K562 (cell line): ENCODE measurements at regions not wholly inside any gene's neighbourhood (a gene's known extent, or its start where the extent isn't known, plus 50 kb on each side); places are given as distances from the start of the nearest gene placed in this dataset.

Experiments
- ATAC-seq: fragments of 200-7000 bp; cut with Tn5 transposase; 3 replicates; pipeline ENCODE4 v1.9.1; 2020; ENCODE audit warnings: moderate library complexity
- BruUV-seq: library from RNA; stranded (reverse); fragments of 400-500 nt; replicated peaks from 2 replicates; lab custom pipeline; 2021; lab: Mats Ljungman, UMichigan
- CTCF ChIA-PET: fragments of 300-600 bp; formaldehyde crosslinking; extraction: SDS; loops from one replicate; lab custom pipeline; 2021; ENCODE audit warnings: low intra/inter-chr PET ratio; lab: Yijun Ruan, JAX
- POLR2A ChIA-PET: fragments of 300-600, 350-650 bp; sonication (Branson Sonifier 250); formaldehyde crosslinking; extraction: SDS; loops from one replicate; lab custom pipeline; 2021; ENCODE audit warnings: antibody characterized with exemption, inconsistent platforms; lab: Yijun Ruan, JAX
- DNase-seq, 4 experiments: peaks; one replicate each; pipeline versions ENCODE4 v3.0.0 to v3.0.0-alpha.2; 2011 to 2018; ENCODE audit warnings: low spot score in 3 of 4, mixed read lengths in 3 of 4; ENCODE audit errors: extremely low read depth in 1 of 4
- FAIRE-seq: peaks from 2 replicates; lab custom pipeline; 2011; peaks lifted over from hg19 to GRCh38; lab: Jason Lieb, UNC
- H2AFZ ChIP-seq: 2 replicates; pipeline ENCODE4 v1.6.0; 2011; ENCODE audit warnings: low read depth, low read length, control low read depth, inconsistent platforms
- H3K27ac ChIP-seq: fragments of 200-600 bp; 3 replicates; pipeline ENCODE4 v1.8.0; 2011; ENCODE audit warnings: low read depth, mild to moderate bottlenecking, control low read depth, inconsistent platforms, low read length, moderate library complexity, mixed read lengths; ENCODE audit errors: extremely low read depth
- H3K27me3 ChIP-seq, 2 experiments: fragments of 300-600 bp in 1 of 2; 2 replicates in 1 of 2; 3 replicates in 1 of 2; pipeline versions ENCODE4 v1.6.0 to v1.8.0; 2011; ENCODE audit warnings: inconsistent platforms in 2 of 2, low read length in 2 of 2, mild to moderate bottlenecking in 1 of 2, mixed read lengths in 1 of 2, moderate library complexity in 1 of 2; ENCODE audit not compliant: control insufficient read depth in 2 of 2, insufficient read depth in 2 of 2
- H3K36me3 ChIP-seq: fragments of 300-600 bp; 3 replicates; pipeline ENCODE4 v1.8.0; 2011; ENCODE audit warnings: mild to moderate bottlenecking, low read length, inconsistent platforms; ENCODE audit not compliant: control insufficient read depth, insufficient read depth
- H3K4me1 ChIP-seq, 2 experiments: fragments of 200-600 bp in 1 of 2; replicated peaks in 1 of 2; 2 replicates in 1 of 2; 3 replicates in 1 of 2; pipeline versions ENCODE4 v1.5.1 to v1.8.0; 2011; ENCODE audit warnings: inconsistent platforms in 2 of 2, low read length in 2 of 2, mild to moderate bottlenecking in 1 of 2, mixed read lengths in 1 of 2, moderate library complexity in 1 of 2; ENCODE audit not compliant: control insufficient read depth in 2 of 2, insufficient read depth in 2 of 2
- H3K4me2 ChIP-seq: 2 replicates; pipeline ENCODE4 v1.6.1; 2011; ENCODE audit warnings: low read length, control low read depth, inconsistent platforms, mixed read lengths; ENCODE audit not compliant: insufficient read depth
- H3K4me3 ChIP-seq: fragments of 200-600 bp; sonication (generic), shearing (Covaris generic); 2 replicates; pipeline ENCODE4 v1.5.1; 2016; ENCODE audit warnings: control low read depth, inconsistent platforms
- H3K79me2 ChIP-seq: fragments of 200-600 bp; 3 replicates; pipeline ENCODE4 v1.8.0; 2011; ENCODE audit warnings: low read length, inconsistent platforms; ENCODE audit not compliant: control insufficient read depth, insufficient read depth
- H3K9ac ChIP-seq, 2 experiments: 2 replicates each; pipeline versions ENCODE4 v1.6.0 to v1.6.1; 2011; ENCODE audit warnings: low read depth in 2 of 2, low read length in 2 of 2, control low read depth in 1 of 2, inconsistent platforms in 1 of 2, mild to moderate bottlenecking in 1 of 2, mixed read lengths in 1 of 2; ENCODE audit not compliant: insufficient read depth in 1 of 2
- H3K9me1 ChIP-seq: one replicate; pipeline ENCODE4 v1.6.0; 2011; ENCODE audit warnings: inconsistent platforms, mild to moderate bottlenecking, low read length, moderate library complexity; ENCODE audit not compliant: control insufficient read depth, insufficient read depth
- H3K9me3 ChIP-seq: replicated peaks from 2 replicates; pipeline ENCODE4 v1.5.1; 2011; ENCODE audit warnings: low read depth, low read length, inconsistent platforms; ENCODE audit not compliant: control insufficient read depth, insufficient read depth
- H4K20me1 ChIP-seq: replicated peaks from 2 replicates; pipeline ENCODE4 v1.6.1; 2011; ENCODE audit warnings: low read length, inconsistent platforms, mixed read lengths; ENCODE audit not compliant: control insufficient read depth, insufficient read depth
- ATF7 ChIP-seq: fragments of 450-650 bp; IDR thresholded peaks from 2 replicates; pipeline ENCODE4 v1.7.1; 2014; ENCODE audit warnings: mild to moderate bottlenecking, moderate library complexity
- ELF2 ChIP-seq: fragments of 250-450 bp; sonication (Bioruptor Pico); IDR thresholded peaks from 2 replicates; pipeline ENCODE4 v1.5.0; 2021; ENCODE audit warnings: mild to moderate bottlenecking
- ESRRB ChIP-seq: fragments of 250-450 bp; sonication (Bioruptor Pico); IDR thresholded peaks from 2 replicates; pipeline ENCODE4 v1.5.0; 2020; ENCODE audit warnings: mild to moderate bottlenecking, moderate library complexity, borderline replicate concordance
- HOXB6 ChIP-seq: fragments of 250-450 bp; sonication (Bioruptor Pico); IDR thresholded peaks from 2 replicates; pipeline ENCODE4 v1.5.1; 2022; ENCODE audit warnings: mild to moderate bottlenecking, borderline replicate concordance
- NFE2 ChIP-seq: IDR thresholded peaks from 2 replicates; pipeline ENCODE4 v1.6.1; 2014; ENCODE audit warnings: antibody characterized with exemption, low read depth
- NFXL1 ChIP-seq: fragments of 450-650 bp; formaldehyde crosslinking; IDR thresholded peaks from 2 replicates; pipeline ENCODE4 v1.4.0; 2021; ENCODE audit warnings: mild to moderate bottlenecking
- PBX2 ChIP-seq, 2 experiments: IDR thresholded peaks in 1 of 2; conservative IDR thresholded peaks in 1 of 2; 2 replicates each; pipeline ENCODE4 v1.6.1; 2016; ENCODE audit warnings: low read depth in 2 of 2, mild to moderate bottlenecking in 1 of 2, missing compliant biosample characterization in 1 of 2, missing genetic modification characterization in 1 of 2, moderate library complexity in 1 of 2
- POLR2AphosphoS2 ChIP-seq: IDR thresholded peaks from 2 replicates; pipeline ENCODE4 v1.6.1; 2012; ENCODE audit warnings: low read length, improper control_type of control experiment
- TAF7 ChIP-seq: fragments of 450-650 bp; IDR thresholded peaks from 2 replicates; pipeline ENCODE4 v1.6.1; 2016; ENCODE audit warnings: missing genetic modification characterization, missing compliant biosample characterization
- ZBTB1 ChIP-seq: sonication (generic); formaldehyde crosslinking; IDR thresholded peaks from 2 replicates; pipeline ENCODE4 v1.8.1; 2023; ENCODE audit warnings: missing genetic modification reagents, low read depth, mild to moderate bottlenecking, borderline replicate concordance
- ZHX1 ChIP-seq: fragments of 150-350 bp; conservative IDR thresholded peaks from 2 replicates; pipeline ENCODE4 v1.6.1; 2014; ENCODE audit warnings: low read length
- ZKSCAN3 ChIP-seq: fragments of 250-450 bp; sonication (Bioruptor Pico); IDR thresholded peaks from 2 replicates; pipeline ENCODE4 v1.4.0; 2020
- ZNF124 ChIP-seq: sonication (generic); formaldehyde crosslinking; IDR thresholded peaks from 2 replicates; pipeline ENCODE4 v1.8.1; 2022; ENCODE audit warnings: missing genetic modification reagents
- ZNF146 ChIP-seq: IDR thresholded peaks from one replicate; pipeline ENCODE4 v1.6.1; 2018; ENCODE audit warnings: missing compliant biosample characterization; ENCODE audit not compliant: unreplicated experiment
- WGBS: fragments of 100-300 bp; shearing (Covaris generic); methylation state at CpG from one replicate; pipeline ENCODE4 v1.1.6; 2016; ENCODE audit warnings: low coverage, mixed read lengths; ENCODE audit not compliant: insufficient coverage; ENCODE audit errors: missing lambda C conversion rate; 5-methylcytosine and 5-hydroxymethylcytosine counted together
- in situ Hi-C: fragments of 300-500 bp; cut with MboI; formaldehyde crosslinking; loops from 4 replicates; pipeline ENCODE4 v1.15.0; 2018; ENCODE audit warnings: inconsistent platforms, mixed read lengths
- intact Hi-C: fragments of 100-400 bp; cut with micrococcal nuclease; formaldehyde crosslinking; loops from 2 replicates; pipeline ENCODE4 v1.14.2; 2022

DNA sequence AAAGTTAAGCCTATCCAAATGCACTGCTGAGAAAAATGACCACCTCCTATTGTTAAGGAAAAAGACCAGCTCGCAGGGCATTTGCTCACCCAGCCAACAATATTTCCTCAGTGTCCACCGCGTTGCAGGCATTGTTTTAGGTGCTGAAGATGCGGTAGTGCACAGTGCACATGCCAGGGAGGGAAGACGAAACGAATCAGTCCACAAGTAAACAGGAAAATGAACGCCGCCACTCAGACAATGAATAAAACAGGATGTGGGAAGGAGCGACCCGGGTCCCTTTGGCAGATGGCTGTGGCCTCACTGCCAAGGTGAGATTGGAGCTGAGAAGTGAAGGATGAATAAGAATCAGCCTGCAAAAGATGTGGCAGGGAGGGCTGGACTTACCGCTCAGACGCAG lies 249.2 kb downstream of the FOXL1 start:
- H3K4me1 ChIP-seq, result no peaks in the 10 kb centered on the region
- no peaks in the 10 kb centered on the region for H3K9me1 ChIP-seq
- no peaks in the 10 kb centered on the region for H3K79me2 ChIP-seq
- in situ Hi-C loops, result no loop called here
- intact Hi-C loops, result no loop called here
- no peak for ATAC-seq
- no TSS peak for BruUV-seq
- H3K27ac ChIP-seq, result no peak overlapping the region
- CTCF ChIA-PET, result no interaction called here
- FAIRE-seq, result no peak
- under 1% methylated on average over 12 of the region's 12 CpGs for WGBS
- H3K27me3 ChIP-seq, result peaks cover 28 to 69% of the 10 kb centered on the region in 2 experiments
- no peak for DNase-seq
- H2AFZ ChIP-seq, result no peak overlapping the region
- no peak overlapping the region for H3K4me3 ChIP-seq
- H3K9ac ChIP-seq, result no peak overlapping the region
- TF ChIP-seq POLR2AphosphoS2 (no peak), NFXL1 (CRISPR knock-in tag) (no peak), ATF7 (no peak), HOXB6 (CRISPR knock-in tag) (no peak), PBX2 (CRISPR knock-in tag; IDR thresholded peaks at IDR 0.05; ENCODE audit: low read depth) (no peak), PBX2 (tag; conservative IDR thresholded peaks at IDR 0.05; ENCODE audit: low read depth) (no peak), ELF2 (CRISPR knock-in tag) (no peak), ZNF146 (no peak), ZHX1 (no peak), ZKSCAN3 (no peak), ZBTB1 (no peak), NFE2 (no peak), TAF7 (tag) (no peak), ESRRB (CRISPR knock-in tag) (no peak), ZNF124 (CRISPR knock-in tag) (no peak)
- H4K20me1 ChIP-seq, result peaks cover 17% of the 10 kb centered on the region; the same call in 1 of the 2 replicates
- no peaks in the 10 kb centered on the region for H3K9me3 ChIP-seq
- POLR2A ChIA-PET, result interaction anchor here (0.6 to 0.7 kb wide), 3 partner anchors 148 to 291 kb away, joined by 3 to 6 read pairs (median 3); no protein-coding TSS in a partner anchor
- H3K36me3 ChIP-seq, result no peaks in the 10 kb centered on the region
- H3K4me2 ChIP-seq, result no peak overlapping the region
